Liver (tissue), 3 donors: ENCODE measurements at regions not wholly inside any gene's neighbourhood (a gene's known extent, or its start where the extent isn't known, plus 50 kb on each side); places are given as distances from the start of the nearest gene placed in this dataset.

Experiments used
- EGR1 ChIP-seq, 2 donors: IDR thresholded peaks; 2 replicates each; pipeline ENCODE4 v1.6.1; 2016 to 2018; ENCODE audit warnings: antibody characterized with exemption in 2 of 2, low read depth in 2 of 2
- GABPA ChIP-seq, 2 donors: IDR thresholded peaks in 1 of 2; conservative IDR thresholded peaks in 1 of 2; 2 replicates each; pipeline ENCODE4 v1.6.1; 2016; ENCODE audit warnings: antibody characterized with exemption in 2 of 2, mild to moderate bottlenecking in 1 of 2, moderate library complexity in 1 of 2
- HNF4A ChIP-seq, 2 donors: conservative IDR thresholded peaks; 2 replicates each; pipeline ENCODE4 v1.6.1; 2016; ENCODE audit warnings: antibody characterized with exemption in 2 of 2, mild to moderate bottlenecking in 2 of 2
- NR2F2 ChIP-seq: IDR thresholded peaks from 2 replicates; pipeline ENCODE4 v1.6.1; 2016; ENCODE audit warnings: antibody characterized with exemption
- RAD21 ChIP-seq, 2 donors: IDR thresholded peaks; 2 replicates each; pipeline ENCODE4 v1.6.1; 2016; ENCODE audit warnings: antibody characterized with exemption in 2 of 2, mild to moderate bottlenecking in 2 of 2
- SP1 ChIP-seq: IDR thresholded peaks from 2 replicates; pipeline ENCODE4 v1.6.1; 2018; ENCODE audit warnings: antibody characterized with exemption, mild to moderate bottlenecking
- YY1 ChIP-seq: IDR thresholded peaks from 2 replicates; pipeline ENCODE4 v1.6.1; 2016; ENCODE audit warnings: antibody characterized with exemption, mild to moderate bottlenecking
- TF ChIP-seq, protein P1 (sequence below): fragments of 150-350 bp; IDR thresholded peaks from 2 replicates; pipeline ENCODE4 v1.5.1; 2017; ENCODE audit warnings: improper control_type of control experiment, low read depth, low read length; ENCODE audit not compliant: missing input control
- TF ChIP-seq, protein P2 (sequence below): IDR thresholded peaks from 2 replicates; pipeline ENCODE4 v1.6.1; 2016; ENCODE audit warnings: antibody characterized with exemption
- TF ChIP-seq, protein P3 (sequence below): IDR thresholded peaks from 2 replicates; pipeline ENCODE4 v1.6.1; 2016; ENCODE audit warnings: antibody characterized with exemption
- donor health status: healthy.
- donor health status: healthy.

DNA sequence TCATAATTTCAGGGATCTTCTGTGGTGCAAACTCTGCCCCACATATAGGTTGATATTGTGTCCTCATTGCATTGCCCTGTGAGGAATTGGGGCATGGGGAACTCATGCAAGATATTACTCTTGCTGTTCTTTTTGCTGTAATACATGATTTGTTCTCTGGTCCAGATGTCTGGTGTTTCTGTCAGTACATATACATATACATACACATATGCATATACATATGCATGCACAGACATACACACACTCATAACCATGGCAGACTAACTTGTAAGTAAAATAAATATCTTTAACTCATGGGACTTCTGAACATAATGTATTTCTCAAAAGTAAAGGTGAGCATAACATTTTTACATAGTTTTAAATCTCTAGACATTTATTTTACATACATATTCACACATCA is 438.3 kb downstream of the CD109 start:
- TF ChIP-seq, protein P1, sequence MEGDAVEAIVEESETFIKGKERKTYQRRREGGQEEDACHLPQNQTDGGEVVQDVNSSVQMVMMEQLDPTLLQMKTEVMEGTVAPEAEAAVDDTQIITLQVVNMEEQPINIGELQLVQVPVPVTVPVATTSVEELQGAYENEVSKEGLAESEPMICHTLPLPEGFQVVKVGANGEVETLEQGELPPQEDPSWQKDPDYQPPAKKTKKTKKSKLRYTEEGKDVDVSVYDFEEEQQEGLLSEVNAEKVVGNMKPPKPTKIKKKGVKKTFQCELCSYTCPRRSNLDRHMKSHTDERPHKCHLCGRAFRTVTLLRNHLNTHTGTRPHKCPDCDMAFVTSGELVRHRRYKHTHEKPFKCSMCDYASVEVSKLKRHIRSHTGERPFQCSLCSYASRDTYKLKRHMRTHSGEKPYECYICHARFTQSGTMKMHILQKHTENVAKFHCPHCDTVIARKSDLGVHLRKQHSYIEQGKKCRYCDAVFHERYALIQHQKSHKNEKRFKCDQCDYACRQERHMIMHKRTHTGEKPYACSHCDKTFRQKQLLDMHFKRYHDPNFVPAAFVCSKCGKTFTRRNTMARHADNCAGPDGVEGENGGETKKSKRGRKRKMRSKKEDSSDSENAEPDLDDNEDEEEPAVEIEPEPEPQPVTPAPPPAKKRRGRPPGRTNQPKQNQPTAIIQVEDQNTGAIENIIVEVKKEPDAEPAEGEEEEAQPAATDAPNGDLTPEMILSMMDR: no peak
- TF ChIP-seq HNF4A (conservative IDR thresholded peaks at IDR 0.05) (no peak), EGR1 (IDR thresholded peaks at IDR 0.05; ENCODE audit: low read depth in 2 of 2) (no peak), YY1 (no peak), SP1 (no peak), NR2F2 (no peak), GABPA (IDR thresholded peaks at IDR 0.05 in 1 of 2, conservative IDR thresholded peaks at IDR 0.05 in 1 of 2) (no peak), RAD21 (IDR thresholded peaks at IDR 0.05) (no peak)
- TF ChIP-seq, protein P2, sequence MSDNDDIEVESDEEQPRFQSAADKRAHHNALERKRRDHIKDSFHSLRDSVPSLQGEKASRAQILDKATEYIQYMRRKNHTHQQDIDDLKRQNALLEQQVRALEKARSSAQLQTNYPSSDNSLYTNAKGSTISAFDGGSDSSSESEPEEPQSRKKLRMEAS: no peak
- TF ChIP-seq, protein P3, sequence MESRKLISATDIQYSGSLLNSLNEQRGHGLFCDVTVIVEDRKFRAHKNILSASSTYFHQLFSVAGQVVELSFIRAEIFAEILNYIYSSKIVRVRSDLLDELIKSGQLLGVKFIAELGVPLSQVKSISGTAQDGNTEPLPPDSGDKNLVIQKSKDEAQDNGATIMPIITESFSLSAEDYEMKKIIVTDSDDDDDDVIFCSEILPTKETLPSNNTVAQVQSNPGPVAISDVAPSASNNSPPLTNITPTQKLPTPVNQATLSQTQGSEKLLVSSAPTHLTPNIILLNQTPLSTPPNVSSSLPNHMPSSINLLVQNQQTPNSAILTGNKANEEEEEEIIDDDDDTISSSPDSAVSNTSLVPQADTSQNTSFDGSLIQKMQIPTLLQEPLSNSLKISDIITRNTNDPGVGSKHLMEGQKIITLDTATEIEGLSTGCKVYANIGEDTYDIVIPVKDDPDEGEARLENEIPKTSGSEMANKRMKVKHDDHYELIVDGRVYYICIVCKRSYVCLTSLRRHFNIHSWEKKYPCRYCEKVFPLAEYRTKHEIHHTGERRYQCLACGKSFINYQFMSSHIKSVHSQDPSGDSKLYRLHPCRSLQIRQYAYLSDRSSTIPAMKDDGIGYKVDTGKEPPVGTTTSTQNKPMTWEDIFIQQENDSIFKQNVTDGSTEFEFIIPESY: no peak
